ENCODE measurements at regions not wholly inside any gene's neighbourhood (a gene's known extent, or its start where the extent isn't known, plus 50 kb on each side); places are given as distances from the start of the nearest gene placed in this dataset.

GRCh38 chr13:89740994-89741685, 1606.3 kb upstream of the MIR17HG start:
- no peak for DNase-seq (ENCODE audit: low spot score)
- TF ChIP-seq POLR2AphosphoS5 (IDR thresholded peaks at IDR 0.05) = no peak
- no peak for TF ChIP-seq CTCF (IDR thresholded peaks at IDR 0.05)
- TF ChIP-seq POLR2A (IDR thresholded peaks at IDR 0.05) = no peak

GRCh38 chr13:89746554-89746953, 1600.9 kb upstream of the MIR17HG start:
- DNase-seq (ENCODE audit: low spot score) = no peak
- intact Hi-C loops (cut with DNase I) = no loop called here
- H3K4me3 ChIP-seq = no peak overlapping the region
- no peak overlapping the region for H3K27ac ChIP-seq
- H3K27me3 ChIP-seq (replicated peaks; ENCODE audit: insufficient read depth) = no peaks in the 10 kb centered on the region
- H3K36me3 ChIP-seq = no peaks in the 10 kb centered on the region
- H3K4me1 ChIP-seq (replicated peaks) = no peaks in the 10 kb centered on the region
- TF ChIP-seq CTCF (IDR thresholded peaks at IDR 0.05) (no peak), POLR2A (IDR thresholded peaks at IDR 0.05) (no peak), POLR2AphosphoS5 (IDR thresholded peaks at IDR 0.05) (no peak)
- WGBS = 25% methylated on average over 2 of the region's 2 CpGs
- H3K9me3 ChIP-seq = no peaks in the 10 kb centered on the region

More at GRCh38 chr13:89740994-89741685, 1606.3 kb upstream of the MIR17HG start:
- Histone ChIP-seq H3K4me1 (replicated peaks) (no peaks in the 10 kb centered on the region), H3K27ac (no peak overlapping the region), H3K27me3 (replicated peaks; ENCODE audit: insufficient read depth) (no peaks in the 10 kb centered on the region), H3K9me3 (no peaks in the 10 kb centered on the region), H3K36me3 (no peaks in the 10 kb centered on the region), H3K4me3 (no peak overlapping the region)
- intact Hi-C loops (cut with DNase I) = no loop called here
- WGBS = 84% methylated on average over 15 of the region's 15 CpGs

- Histone ChIP-seq H3K4me3 (no peak overlapping the region), H3K27me3 (replicated peaks; ENCODE audit: insufficient read depth) (no peaks in the 10 kb centered on the region), H3K4me1 (replicated peaks) (no peaks in the 10 kb centered on the region), H3K9me3 (no peaks in the 10 kb centered on the region), H3K36me3 (no peaks in the 10 kb centered on the region), H3K27ac (no peak overlapping the region)
- intact Hi-C loops (cut with DNase I) = no loop called here
- 92% methylated on average over 2 of the region's 2 CpGs for WGBS
- TF ChIP-seq CTCF (IDR thresholded peaks at IDR 0.05) = no peak
- TF ChIP-seq POLR2A (IDR thresholded peaks at IDR 0.05) = no peak
- TF ChIP-seq POLR2AphosphoS5 (IDR thresholded peaks at IDR 0.05) = no peak
- DNase-seq (ENCODE audit: low spot score) = no peak
These were observed 1598.8 kb upstream of the MIR17HG start for GRCh38 chr13:89748716-89749115.

GRCh38 chr13:89749888-89750287, 1597.6 kb upstream of the MIR17HG start:
- Histone ChIP-seq H3K27me3 (replicated peaks; ENCODE audit: insufficient read depth) (no peaks in the 10 kb centered on the region), H3K36me3 (no peaks in the 10 kb centered on the region), H3K27ac (no peak overlapping the region), H3K4me1 (replicated peaks) (no peaks in the 10 kb centered on the region), H3K4me3 (no peak overlapping the region), H3K9me3 (no peaks in the 10 kb centered on the region)
- DNase-seq (ENCODE audit: low spot score) = no peak
- intact Hi-C loops (cut with DNase I) = no loop called here
- TF ChIP-seq POLR2AphosphoS5 (IDR thresholded peaks at IDR 0.05) (no peak), CTCF (IDR thresholded peaks at IDR 0.05) (no peak)

- DNase-seq (ENCODE audit: low spot score) = no peak
- Histone ChIP-seq H3K27me3 (replicated peaks; ENCODE audit: insufficient read depth) (no peaks in the 10 kb centered on the region), H3K36me3 (no peaks in the 10 kb centered on the region), H3K27ac (no peak overlapping the region), H3K9me3 (no peaks in the 10 kb centered on the region), H3K4me1 (replicated peaks) (no peaks in the 10 kb centered on the region), H3K4me3 (no peak overlapping the region)
- intact Hi-C loops (cut with DNase I) = no loop called here
- 62% methylated on average over 3 of the region's 3 CpGs for WGBS
- TF ChIP-seq POLR2AphosphoS5 (IDR thresholded peaks at IDR 0.05) (no peak), CTCF (IDR thresholded peaks at IDR 0.05) (no peak), POLR2A (IDR thresholded peaks at IDR 0.05) (no peak)
These were observed 1597.1 kb upstream of the MIR17HG start for GRCh38 chr13:89750371-89750770.

All from prostate gland (tissue), 2 donors.